Colonic mucosa (tissue), 4 donors: ENCODE measurements at regions not wholly inside any gene's neighbourhood (a gene's known extent, or its start where the extent isn't known, plus 50 kb on each side); places are given as distances from the start of the nearest gene placed in this dataset.

Experiments
- DNase-seq: peaks from one replicate; pipeline ENCODE4 v3.0.0-alpha.2; 2020
- H3K27ac ChIP-seq: fragments of 200-600 bp; one replicate; pipeline ENCODE4 v1.8.0; 2021
- H3K27me3 ChIP-seq: fragments of 200-600 bp; one replicate; pipeline ENCODE4 v1.8.0; 2021
- H3K36me3 ChIP-seq: fragments of 200-600 bp; one replicate; pipeline ENCODE4 v1.8.0; 2021
- H3K4me1 ChIP-seq: fragments of 200-600 bp; one replicate; pipeline ENCODE4 v1.8.0; 2021; ENCODE audit warnings: mild to moderate bottlenecking
- H3K4me3 ChIP-seq: fragments of 200-600 bp; one replicate; pipeline ENCODE4 v1.8.0; 2021
- H3K9ac ChIP-seq, 2 donors: one replicate each; pipeline ENCODE4 v1.7.0; 2013; ENCODE audit warnings: control low read depth in 2 of 2, low read depth in 2 of 2, low read length in 2 of 2
- H3K9me3 ChIP-seq: fragments of 200-600 bp; one replicate; pipeline ENCODE4 v1.8.0; 2021
- CTCF ChIP-seq: fragments of 200-600 bp; IDR thresholded peaks from one replicate; pipeline ENCODE4 v1.8.0; 2022; ENCODE audit warnings: antibody characterized with exemption, mild to moderate bottlenecking
- intact Hi-C: fragments of 100-400 bp; cut with DNase I; formaldehyde crosslinking; loops from one replicate; pipeline ENCODE4 v1.14.1; 2022
- donor health status: healthy.
- donor health status: DM: no; HTN: no; CAD: no.
- donor health status: DM: no; HTN: no; CAD: no.

GRCh38 chr16:85491798-85492294, 121.3 kb upstream of the GSE1 start:
- Histone ChIP-seq H3K27ac (no peak overlapping the region), H3K9ac (peak overlapping the region in 1 of 2 donors; percentile 14), H3K27me3 (no peaks in the 10 kb centered on the region), H3K9me3 (no peaks in the 10 kb centered on the region), H3K4me3 (no peak overlapping the region), H3K36me3 (no peaks in the 10 kb centered on the region), H3K4me1 (peaks cover 13% of the 10 kb centered on the region)
- DNase-seq = peak; percentile 74
- no peak for TF ChIP-seq CTCF
- intact Hi-C loops = no loop called here

- Histone ChIP-seq H3K9me3 (no peaks in the 10 kb centered on the region), H3K36me3 (no peaks in the 10 kb centered on the region), H3K27ac (no peak overlapping the region), H3K4me1 (peaks cover 13% of the 10 kb centered on the region), H3K4me3 (no peak overlapping the region), H3K9ac (no peak overlapping the region), H3K27me3 (no peaks in the 10 kb centered on the region)
- intact Hi-C loops = no loop called here
- no peak for DNase-seq
- no peak for TF ChIP-seq CTCF
Observed at GRCh38 chr16:85492295-85492864, 120.7 kb upstream of the GSE1 start.

- intact Hi-C loops = no loop called here
- no peaks in the 10 kb centered on the region for H3K9me3 ChIP-seq
Observed at GRCh38 chr16:85494315-85494714, 118.8 kb upstream of the GSE1 start.

GRCh38 chr16:85495259-85495658, 117.9 kb upstream of the GSE1 start:
- intact Hi-C loops = no loop called here
- H3K4me3 ChIP-seq = no peak overlapping the region
- H3K27ac ChIP-seq = no peak overlapping the region
- H3K36me3 ChIP-seq = no peaks in the 10 kb centered on the region
- H3K4me1 ChIP-seq = peaks cover 13% of the 10 kb centered on the region
- no peaks in the 10 kb centered on the region for H3K9me3 ChIP-seq
- no peak for TF ChIP-seq CTCF
- no peak for DNase-seq
- no peak overlapping the region for H3K9ac ChIP-seq
- no peaks in the 10 kb centered on the region for H3K27me3 ChIP-seq

More at GRCh38 chr16:85494315-85494714, 118.8 kb upstream of the GSE1 start:
- Histone ChIP-seq H3K9ac (no peak overlapping the region), H3K36me3 (no peaks in the 10 kb centered on the region), H3K4me3 (no peak overlapping the region), H3K27me3 (no peaks in the 10 kb centered on the region), H3K27ac (no peak overlapping the region), H3K4me1 (peaks cover 13% of the 10 kb centered on the region)
- no peak for TF ChIP-seq CTCF
- DNase-seq = no peak

- no peaks in the 10 kb centered on the region for H3K9me3 ChIP-seq
- no peak overlapping the region for H3K4me3 ChIP-seq
- intact Hi-C loops = no loop called here
- TF ChIP-seq CTCF = no peak
- no peak for DNase-seq
- H3K4me1 ChIP-seq = peaks cover 13% of the 10 kb centered on the region
- no peaks in the 10 kb centered on the region for H3K36me3 ChIP-seq
- H3K27me3 ChIP-seq = no peaks in the 10 kb centered on the region
- H3K27ac ChIP-seq = no peak overlapping the region
- no peak overlapping the region for H3K9ac ChIP-seq
Observed at GRCh38 chr16:85495823-85496538, 117.1 kb upstream of the GSE1 start.
